Breast epithelium (tissue), 3 donors: ENCODE measurements at regions not wholly inside any gene's neighbourhood (a gene's known extent, or its start where the extent isn't known, plus 50 kb on each side); places are given as distances from the start of the nearest gene placed in this dataset.

Experiments used
- CTCF ChIP-seq, 3 donors: fragments of 450-650 bp; IDR thresholded peaks; one replicate each; pipeline ENCODE4 v1.5.1; 2016 to 2017; ENCODE audit warnings: antibody characterized with exemption in 3 of 3, mild to moderate bottlenecking in 3 of 3, moderate library complexity in 3 of 3
- POLR2A ChIP-seq: fragments of 450-650 bp; IDR thresholded peaks from one replicate; pipeline ENCODE4 v1.6.1; 2016; ENCODE audit warnings: antibody characterized with exemption, mild to moderate bottlenecking, moderate library complexity
- POLR2AphosphoS5 ChIP-seq, 3 donors: sonication (generic); formaldehyde crosslinking; IDR thresholded peaks; one replicate each; pipeline ENCODE4 v1.6.1; 2017; ENCODE audit warnings: antibody characterized with exemption in 3 of 3

GRCh38 chr1:208743361-208743760 lies 499.2 kb upstream of the PLXNA2 start:
- TF ChIP-seq POLR2AphosphoS5 (IDR thresholded peaks at IDR 0.05) (no peak), CTCF (IDR thresholded peaks at IDR 0.05) (no peak), POLR2A (no peak)
